ENCODE measurements at regions not wholly inside any gene's neighbourhood (a gene's known extent, or its start where the extent isn't known, plus 50 kb on each side); places are given as distances from the start of the nearest gene placed in this dataset.

DNA sequence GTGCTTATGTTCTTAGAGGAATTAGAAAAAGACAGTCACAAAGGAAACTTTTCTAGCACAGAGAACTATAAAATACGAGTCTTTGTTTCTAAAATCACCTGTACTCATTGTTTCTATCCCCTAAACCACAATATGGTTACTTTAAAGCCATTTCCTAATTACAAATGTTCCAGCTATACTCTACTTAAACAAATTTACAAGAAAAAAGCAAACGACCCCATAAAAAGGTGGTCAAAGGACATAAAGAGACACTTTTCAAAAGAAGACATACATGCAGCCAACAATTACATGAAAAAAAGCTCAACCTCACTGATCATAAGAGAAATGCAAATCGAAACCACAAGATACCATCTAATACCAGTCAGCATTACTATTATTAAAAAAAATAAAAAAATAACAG lies 447.3 kb downstream of the RAB28 start:
- no peak for DNase-seq

DNA sequence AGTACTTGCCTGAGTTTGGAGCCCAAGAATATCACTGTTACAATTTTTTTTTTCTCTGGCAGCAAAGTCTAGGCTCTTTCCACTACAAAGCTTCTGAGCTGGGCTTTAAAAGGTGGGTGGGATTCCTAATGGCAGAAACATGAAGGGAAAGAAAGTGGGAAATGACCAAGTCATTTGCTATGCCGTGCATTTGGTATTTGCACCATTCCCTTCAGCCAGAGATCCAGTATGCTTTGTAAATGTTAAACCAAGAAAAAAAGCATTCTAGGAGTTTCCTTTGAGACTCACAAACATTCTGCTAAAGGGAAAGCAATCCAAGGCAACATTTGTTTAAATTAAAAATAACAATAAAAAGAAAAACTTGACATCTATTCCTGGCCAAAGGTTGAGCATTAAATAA lies 451.2 kb downstream of the RAB28 start:
- no peak for DNase-seq

DNA sequence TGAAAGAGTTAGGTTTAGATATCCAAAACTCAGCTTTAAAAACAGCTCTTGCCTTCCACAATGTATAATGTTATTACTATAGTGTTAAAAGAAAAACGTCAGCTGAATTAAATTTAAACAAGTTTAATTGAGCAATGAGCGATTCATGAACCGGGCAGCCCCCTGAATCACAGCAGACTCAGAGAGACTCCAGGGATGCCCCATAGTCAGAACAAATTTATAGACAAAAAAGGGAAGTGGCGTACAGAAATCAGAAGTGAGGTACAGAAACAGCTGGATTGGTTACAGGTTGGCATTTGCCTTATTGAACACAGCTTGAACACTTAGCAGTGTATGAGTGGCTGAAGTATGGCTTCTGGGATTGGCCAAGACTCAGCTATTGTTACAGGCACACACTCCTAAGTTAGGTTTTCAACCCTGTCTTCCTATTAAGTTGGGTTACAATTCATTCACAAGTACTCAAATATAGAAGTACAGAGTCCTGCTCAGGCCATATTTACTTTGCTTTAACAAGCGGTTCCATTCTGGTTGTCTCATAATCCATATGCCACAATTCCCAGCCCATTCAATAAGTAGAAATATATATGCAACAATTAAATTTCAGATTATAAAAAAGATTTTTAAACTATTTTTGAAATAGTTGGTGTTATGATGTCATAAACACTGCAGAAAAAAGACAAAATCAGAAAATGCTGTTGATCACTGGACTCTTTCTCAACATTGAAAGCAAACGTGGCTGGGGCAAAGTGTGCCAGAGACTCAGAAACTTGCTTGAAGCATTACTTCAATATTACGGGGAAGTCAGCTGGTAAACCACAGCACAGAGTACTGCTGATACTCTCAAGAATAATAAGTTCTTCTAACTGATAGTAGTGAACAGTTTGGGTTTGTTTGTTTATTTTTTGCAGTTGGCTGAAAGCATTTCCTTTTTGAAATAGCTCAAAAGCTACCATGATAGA lies 459.7 kb downstream of the RAB28 start:
- no peak for DNase-seq

DNA sequence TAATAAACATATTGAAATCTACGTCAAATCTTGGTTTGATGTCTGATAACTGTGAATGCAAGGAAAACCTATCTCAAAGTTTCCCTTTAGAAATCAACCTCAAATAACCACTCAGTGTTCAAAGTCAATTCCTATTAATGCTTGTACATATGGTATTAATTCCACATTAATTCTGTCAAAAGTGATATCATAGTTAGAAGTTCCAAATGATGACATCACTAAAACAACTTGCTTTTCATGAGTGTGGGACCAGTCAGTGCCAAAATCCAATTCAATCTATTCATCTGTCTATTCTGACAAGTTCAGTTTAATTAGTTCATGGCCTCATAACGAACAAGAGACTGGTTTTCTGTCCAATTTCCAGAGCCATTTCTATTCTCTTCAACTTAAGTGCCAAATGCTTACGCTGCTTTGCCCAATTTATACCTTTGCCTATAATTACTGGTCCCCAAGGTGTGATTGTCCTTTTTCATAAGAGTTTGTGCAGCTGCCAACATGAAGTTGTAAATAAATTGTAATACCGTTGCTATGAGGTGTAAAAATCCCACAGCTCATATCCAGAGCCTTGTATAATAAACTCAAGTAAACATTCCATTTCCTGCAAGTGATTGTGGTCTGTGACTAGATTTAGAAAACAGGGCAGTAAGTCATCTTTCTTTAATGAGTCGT lies 476.2 kb downstream of the RAB28 start:
- DNase-seq, result peak; percentile 73 to 94

DNA sequence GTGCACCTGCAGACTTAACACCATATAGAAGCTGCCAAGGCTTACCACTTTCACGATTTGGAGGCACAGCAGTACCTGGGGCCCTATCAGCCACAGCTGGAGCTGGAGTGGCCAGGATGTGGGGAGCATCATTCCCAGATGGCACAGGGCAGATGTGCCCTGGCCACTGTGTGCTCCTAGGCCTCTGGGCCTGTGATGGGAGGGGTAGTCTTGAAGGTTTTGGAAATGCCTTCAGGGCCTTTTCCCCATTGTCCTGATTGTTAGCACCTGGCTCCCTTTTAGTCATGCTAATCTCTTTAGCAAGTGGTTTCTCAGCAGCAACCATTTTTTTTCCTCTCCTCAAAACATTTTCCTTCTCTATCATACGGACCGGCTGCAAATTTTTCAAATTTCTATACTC lies 490.2 kb downstream of the RAB28 start:
- DNase-seq, result no peak

DNA sequence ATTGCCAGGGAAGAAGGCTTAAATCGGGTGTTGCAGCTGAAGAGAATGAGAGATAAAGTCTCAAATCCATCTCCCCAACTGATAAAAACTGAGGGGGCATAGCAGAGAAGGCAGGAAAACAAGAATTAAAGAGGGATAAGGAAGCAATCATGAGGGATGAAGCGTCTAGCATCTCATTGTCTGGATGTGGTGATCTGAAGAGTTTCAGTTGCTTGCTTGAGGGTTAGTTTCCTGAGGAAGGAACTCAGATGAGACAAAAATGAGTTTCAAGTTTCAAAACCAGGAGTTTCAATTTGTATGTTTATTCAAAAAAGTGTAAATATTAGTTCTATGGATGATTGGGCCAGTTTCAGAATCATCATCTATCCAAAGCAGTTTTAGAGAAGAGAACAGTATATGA lies 496.9 kb downstream of the RAB28 start:
- DNase-seq, result no peak

DNA sequence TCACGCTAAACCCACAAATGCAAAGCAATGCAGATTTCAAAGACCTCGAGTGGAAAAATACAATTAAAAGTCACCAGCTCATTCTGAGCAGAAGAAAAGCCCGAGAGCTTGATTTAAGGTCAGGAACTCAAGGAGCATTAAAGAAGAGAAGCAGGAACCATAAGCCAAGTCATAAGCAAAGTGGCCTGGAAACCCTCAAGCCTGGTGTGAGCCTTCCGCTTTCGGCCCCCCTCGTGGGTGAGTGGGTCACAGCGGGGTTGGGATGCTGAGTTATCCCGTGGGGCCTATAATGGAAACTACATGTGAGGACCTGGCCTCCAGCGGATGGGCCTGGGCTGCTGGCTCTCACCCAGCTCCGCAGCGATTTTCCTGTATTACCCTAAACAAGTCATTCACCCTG lies 504.3 kb downstream of the RAB28 start:
- no peak for DNase-seq

DNA sequence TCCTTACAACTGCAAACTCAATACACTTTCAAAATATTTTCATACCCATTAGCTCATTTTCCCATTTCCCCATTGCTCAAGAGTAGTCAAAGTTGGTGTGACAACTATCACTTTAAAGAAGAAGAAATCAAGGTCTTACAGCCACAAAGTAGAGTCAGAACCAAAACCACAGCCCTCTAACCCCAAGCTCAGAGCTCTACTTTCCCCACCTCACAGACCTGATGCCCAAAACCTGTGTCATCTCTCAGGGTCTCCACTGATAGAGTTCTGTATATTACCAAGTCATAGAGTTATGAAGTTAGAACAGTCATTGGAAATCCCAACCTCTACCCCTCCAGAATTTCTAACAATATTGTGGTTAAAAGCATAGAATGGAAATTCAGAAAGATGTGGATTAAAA lies 505.8 kb downstream of the RAB28 start:
- DNase-seq, result no peak

DNA sequence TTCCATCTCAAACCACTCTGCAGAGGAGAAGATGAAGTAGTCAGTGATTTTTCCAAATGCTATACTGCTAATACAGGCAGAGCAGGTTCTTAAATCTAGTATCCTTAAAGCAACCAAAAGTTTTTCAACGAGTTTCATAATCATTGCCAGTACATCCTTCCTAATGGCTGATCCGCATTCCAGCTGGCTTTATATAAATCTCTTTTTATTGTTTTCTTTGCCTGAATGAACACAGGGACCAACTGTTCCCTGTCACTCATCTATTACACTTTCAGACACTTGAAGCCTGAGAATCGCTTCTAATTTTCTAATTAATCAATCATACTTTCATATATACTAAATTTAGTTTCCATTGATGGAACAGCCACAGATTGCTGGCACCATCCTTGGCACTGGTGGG lies 508.6 kb downstream of the RAB28 start:
- DNase-seq, result no peak

DNA sequence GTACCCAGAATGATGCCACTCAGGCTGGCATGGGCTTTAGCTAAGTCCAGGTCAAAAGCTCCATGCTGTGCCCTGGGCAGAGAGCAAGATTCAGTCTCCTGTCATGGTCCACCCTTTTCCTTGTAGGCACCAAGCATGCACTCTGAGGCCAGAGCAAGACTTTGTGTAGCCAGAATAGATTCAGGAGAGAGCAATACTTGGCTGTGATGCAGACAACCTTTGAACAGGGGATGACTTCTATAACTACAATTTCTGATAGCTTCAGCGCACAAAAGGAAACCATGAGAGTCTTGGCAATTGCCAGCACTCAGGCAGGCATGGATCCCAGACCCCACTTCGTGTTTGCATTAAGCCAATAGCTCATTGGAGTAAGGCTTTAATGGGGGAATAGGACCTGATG lies 510.6 kb downstream of the RAB28 start:
- DNase-seq, result no peak

DNA sequence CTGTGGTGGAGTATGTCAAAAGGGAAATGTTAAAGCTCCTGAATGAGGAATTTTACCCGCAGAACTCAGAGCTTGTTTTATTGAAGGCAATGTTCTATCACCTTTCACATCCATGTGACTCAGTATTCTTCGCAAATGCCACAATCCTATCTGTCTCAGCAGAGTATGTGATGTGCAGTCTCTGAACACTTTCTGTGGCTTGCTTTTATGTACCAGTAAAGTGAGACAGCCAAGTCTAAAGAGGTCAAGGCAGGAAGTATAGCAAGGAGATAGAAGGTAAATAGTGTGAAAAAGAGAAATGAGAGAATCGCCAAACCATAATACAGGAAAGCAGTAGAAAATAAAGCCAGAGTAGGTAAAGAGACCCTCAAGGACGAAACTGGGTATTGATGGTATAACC lies 515.8 kb downstream of the RAB28 start:
- no peak for DNase-seq

DNA sequence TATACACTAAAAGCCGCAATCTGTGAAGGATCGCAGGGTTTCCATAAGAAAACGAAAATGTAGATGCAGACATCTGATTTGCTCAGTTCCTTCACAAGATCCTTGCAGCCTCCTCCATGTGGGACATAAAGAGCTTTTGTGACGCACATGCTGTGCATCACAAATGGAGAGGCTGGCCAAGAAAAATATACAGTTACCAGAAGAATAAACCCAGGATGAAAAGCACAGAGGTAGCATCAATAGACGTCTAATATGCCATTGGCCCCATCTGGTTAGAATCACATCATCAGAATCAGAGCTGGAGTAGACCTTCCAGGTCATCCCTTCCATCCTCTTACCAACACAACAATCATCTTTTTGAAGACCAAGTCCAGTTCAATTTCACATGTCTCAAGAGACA lies 517.4 kb downstream of the RAB28 start:
- no peak for DNase-seq

DNA sequence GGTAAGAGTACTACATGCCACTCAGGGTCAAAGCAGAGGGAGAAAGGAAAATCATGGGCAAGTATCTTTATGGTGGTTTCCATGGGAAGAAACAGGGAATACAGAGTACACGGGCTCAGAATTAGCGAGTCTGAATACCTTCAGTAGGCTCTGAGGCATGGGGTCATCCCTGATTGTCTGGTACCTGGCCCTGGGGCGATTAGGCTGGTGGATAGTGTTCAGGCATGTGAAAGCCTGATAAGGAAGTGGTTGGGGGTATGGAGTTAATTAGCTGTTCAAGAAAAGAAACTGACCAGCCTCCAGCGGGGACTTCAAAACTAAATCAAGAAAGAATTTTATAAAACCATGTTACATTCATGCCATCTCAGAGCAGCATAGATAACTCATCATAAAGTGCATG lies 518.8 kb downstream of the RAB28 start:
- no peak for DNase-seq

DNA sequence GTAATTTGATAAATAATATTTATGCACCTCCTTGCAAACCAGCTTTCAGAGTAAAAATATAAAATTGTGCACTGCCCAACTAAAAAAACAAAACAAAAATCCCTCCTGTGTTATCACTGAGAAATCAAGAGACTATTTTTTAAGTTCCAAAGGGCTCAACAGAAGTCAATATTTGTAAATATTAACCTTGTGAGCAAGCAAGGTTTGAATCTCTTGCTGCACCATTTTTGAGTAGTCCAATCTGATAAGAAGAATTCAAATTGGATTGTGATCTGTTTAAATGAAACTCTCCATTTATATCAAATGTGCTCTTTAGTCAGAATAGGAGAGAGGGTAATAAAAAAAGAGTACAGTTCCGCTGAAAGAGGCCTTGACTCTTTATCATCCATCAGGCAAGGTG lies 520.2 kb downstream of the RAB28 start:
- DNase-seq, result no peak

DNA sequence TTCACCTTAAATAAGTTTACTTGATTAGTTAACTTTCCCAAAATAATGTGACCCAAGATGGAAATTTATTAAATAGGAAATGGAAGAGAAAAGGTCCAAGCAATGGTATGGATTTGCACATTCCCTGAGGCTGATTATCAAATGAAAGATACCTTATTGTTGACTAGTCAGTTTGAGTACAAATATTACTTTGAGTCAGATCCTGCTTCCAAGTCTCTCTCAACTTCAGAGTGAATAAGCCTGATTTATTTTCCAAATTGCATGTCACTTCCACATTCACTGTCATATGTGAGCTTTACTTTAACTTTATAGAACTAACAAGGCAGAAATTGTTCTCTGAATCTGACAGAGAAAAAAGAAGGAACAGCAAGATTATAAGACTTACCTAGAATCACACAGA lies 520.8 kb downstream of the RAB28 start:
- no peak for DNase-seq

DNA sequence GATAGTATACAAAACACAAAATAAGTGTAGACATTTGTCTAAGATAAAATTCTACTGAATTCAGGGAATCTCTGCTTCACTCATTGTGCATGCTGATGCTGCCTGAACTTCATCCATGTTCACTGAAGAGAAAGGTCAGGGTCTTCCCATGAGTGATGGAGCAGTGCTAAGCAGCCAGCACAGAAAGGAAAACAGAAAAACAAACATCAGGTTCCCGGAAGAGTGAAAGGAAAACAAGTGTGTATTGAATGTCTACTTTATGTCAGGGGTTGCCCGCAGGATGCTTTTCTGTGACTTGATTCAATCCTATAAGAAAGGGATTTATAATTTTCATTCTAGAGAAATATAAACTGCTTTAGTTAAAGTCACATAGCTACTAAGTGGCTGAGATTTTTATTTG lies 522.4 kb downstream of the RAB28 start:
- DNase-seq, result no peak

DNA sequence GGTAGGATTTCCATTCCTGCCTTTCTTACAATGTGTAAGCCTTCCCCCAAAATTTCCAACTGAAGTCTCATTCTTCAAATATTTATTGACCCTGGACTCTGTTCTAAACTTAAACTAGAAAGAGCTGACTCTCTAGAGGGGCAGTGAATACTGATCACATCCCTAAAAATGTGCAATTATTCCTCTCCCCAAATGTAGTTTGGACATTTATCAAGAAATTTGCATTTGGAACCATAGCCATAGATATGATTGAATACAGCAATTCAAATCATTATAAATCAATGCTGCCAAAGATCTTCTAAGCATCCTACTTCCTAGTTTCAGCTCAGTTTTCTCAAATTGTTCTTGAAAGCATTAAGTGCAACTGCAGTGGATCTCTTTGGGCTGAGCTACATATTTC lies 525.7 kb downstream of the RAB28 start:
- no peak for DNase-seq

DNA sequence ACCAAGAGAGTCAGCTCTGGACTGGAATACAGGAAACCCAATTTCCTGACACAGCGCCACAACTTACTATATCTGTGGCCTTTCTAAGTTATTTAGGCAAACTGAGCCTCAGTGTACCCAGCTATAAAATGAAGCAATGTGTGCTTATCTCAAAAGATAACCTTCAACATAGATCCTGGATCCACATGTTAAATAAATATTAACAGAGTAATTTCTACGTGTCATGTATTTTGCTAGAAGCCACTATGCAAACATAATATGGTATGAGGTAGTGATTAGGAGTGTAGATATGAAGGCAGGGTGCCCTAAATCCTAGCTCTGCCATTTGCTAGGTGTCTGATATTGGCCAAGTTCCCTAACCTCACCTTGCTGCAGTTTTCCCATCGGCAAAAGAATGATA lies 527.0 kb downstream of the RAB28 start:
- no peak for DNase-seq

DNA sequence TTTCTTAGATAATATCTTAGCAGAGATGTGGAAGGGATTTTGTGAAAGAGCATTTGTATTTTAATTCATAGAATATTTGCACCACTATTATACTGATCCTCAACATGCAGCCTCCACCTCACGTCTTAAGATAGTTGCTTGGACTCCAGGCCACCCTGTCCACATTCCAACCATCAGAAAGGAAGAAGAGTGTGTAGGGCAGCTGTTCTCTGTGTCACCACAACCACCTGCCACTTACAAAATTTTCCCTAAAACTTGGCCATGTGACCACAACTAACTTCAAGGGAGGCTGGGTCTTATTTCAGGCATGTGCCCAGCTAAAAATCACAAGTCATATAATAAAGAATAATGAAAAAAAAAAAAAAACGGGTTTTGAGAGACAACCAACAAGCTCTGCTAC lies 528.1 kb downstream of the RAB28 start:
- no peak for DNase-seq

DNA sequence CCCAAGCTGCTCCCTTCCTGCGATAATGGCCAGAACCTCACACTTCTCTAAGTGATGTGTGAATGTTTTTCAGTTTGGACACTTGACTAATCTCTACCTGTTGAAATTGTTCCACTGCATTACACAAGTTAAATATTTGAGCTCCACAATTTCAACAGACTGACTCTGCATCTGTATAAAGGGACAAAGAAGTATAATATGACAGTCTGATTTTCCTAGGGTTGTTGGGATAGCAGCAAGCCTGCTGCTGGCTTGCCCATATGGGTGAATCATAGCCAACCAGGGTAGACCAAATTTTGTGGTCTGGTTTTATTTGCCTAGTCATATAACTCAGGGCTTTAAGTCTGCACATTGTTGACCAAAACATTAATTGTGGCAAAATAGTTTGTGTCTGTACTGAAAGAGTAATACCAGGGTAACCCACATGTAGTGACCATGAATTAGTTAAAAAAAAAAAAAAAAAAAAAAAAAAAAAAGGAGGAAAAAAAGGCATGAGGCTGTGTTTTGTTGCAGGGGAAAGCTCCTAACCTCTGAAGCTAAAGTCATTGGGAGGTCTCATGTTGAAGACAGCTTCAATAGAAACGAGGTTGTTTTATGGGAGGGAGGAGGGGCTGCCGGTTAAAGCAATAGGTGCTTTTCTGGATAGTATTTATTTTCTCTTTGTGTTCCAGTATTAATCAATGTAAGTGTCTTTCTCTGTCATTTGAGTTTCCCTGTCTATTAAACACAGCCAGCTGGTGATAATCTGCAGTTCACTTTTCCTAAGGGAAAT lies 534.2 kb downstream of the RAB28 start:
- DNase-seq, result peak; percentile 64 to 89

DNA sequence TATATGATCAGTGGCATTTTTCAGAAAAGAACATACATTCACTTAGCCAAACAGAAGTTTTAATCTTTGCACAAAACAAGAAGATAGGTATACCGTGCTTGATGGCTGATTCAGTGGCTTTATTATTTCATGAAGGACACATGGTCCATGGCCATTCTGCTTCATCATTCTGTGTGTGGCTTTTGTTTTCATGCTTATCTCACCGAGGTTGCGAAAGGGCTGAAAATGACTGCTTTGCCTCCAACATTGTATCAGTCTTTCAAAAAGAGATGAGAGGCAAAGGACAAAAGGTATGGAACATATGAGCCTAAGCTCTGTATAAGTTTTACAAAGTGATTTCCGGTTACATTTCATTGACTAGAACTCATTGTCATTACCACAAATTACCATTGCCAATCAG lies 541.1 kb downstream of the RAB28 start:
- DNase-seq, result no peak

DNA sequence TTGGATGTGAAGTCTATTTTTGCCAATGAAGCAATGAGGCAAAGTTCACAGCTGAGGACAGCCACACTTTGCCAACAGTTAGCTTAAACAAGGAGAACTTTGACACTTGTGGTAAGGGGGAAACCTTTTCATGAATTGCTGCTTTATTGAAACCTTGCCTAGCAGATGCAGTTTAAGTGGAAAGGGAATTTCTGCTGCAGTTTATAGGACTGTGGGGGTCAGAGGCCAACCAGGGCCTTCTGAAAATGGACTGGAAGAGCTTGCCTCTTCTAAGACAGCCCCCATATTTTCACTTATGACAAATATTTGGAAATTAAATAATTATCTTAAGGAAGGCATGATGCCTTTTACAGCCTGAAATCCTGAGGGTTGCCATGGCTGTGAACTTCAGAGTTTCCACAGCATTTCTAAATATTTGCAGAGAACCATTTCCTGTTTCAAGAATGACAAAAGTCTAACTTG lies 550.3 kb downstream of the RAB28 start:
- no peak for DNase-seq

DNA sequence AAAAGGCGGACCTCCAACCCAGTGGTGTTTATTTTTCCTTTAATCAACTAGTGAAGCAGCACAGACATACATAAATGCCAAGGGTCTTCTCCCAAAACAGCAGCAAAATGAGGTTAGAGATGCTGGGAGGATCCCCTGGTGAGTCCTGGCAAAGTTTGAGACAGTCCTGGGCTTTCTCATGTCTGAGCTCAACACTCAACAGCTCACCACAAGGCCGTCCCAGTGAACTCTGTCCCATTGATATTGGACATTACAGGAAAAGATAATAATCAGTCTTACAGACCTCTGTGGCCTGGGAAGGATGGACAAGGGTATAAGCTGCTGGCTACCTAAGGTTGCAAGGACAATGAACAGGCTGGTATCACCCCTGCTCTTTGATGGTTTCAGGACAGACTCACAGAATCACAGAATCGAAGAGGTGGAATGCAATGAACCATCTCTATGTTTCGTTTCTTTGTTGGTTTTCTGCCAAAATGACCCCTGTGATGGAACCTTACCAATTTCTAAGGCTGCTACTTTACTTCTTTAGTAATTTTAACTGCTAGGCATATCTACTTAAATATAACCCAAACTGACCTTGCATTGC lies 551.8 kb downstream of the RAB28 start:
- DNase-seq, result no peak
